IMR-90 (cell line): ENCODE measurements at regions not wholly inside any gene's neighbourhood (a gene's known extent, or its start where the extent isn't known, plus 50 kb on each side); places are given as distances from the start of the nearest gene placed in this dataset.

ENCODE experiments used
- ATAC-seq: fragments of 200-7000 bp; cut with Tn5 transposase; 2 replicates; pipeline ENCODE4 v1.9.1; 2020; ENCODE audit warnings: low read depth, mild to moderate bottlenecking, moderate library complexity
- BruUV-seq: library from RNA; stranded (reverse); fragments of 400-500 nt; replicated peaks from 2 replicates; lab custom pipeline; 2021; lab: Mats Ljungman, UMichigan
- CTCF ChIA-PET: fragments of 300-600 bp; formaldehyde crosslinking; extraction: SDS; loops from one replicate; lab custom pipeline; 2021; ENCODE audit warnings: antibody characterized with exemption; lab: Yijun Ruan, JAX
- POLR2A ChIA-PET: fragments of 300-600 bp; sonication (Branson Sonifier 250); formaldehyde crosslinking; loops from one replicate; lab custom pipeline; 2022; ENCODE audit warnings: antibody characterized with exemption; ENCODE audit not compliant: unreplicated experiment; lab: Charles Lee
- DNase-seq: peaks from one replicate; pipeline ENCODE4 v3.0.0; 2013
- H2AFZ ChIP-seq: replicated peaks from 2 replicates; pipeline ENCODE3; 2013; ENCODE audit warnings: low read length, mild to moderate bottlenecking; ENCODE audit not compliant: poor library complexity
- H2AK5ac ChIP-seq: 2 replicates; pipeline ENCODE4 v1.6.1; 2013; ENCODE audit warnings: low read depth, low read length, inconsistent platforms
- H2AK9ac ChIP-seq: replicated peaks from 2 replicates; pipeline ENCODE3; 2013; ENCODE audit warnings: mild to moderate bottlenecking, low read depth, low read length, moderate library complexity; ENCODE audit not compliant: poor library complexity
- H2BK120ac ChIP-seq: 2 replicates; pipeline ENCODE4 v1.6.1; 2013; ENCODE audit warnings: low read depth, low read length, inconsistent platforms
- H2BK15ac ChIP-seq: 3 replicates; pipeline ENCODE4 v1.6.1; 2013; ENCODE audit warnings: low read depth, low read length, inconsistent platforms
- H2BK20ac ChIP-seq: 2 replicates; pipeline ENCODE4 v1.6.1; 2013; ENCODE audit warnings: low read depth, mild to moderate bottlenecking, inconsistent platforms, low read length, moderate library complexity
- H2BK5ac ChIP-seq: 2 replicates; pipeline ENCODE4 v1.6.1; 2013; ENCODE audit warnings: mild to moderate bottlenecking, low read depth, low read length, inconsistent platforms; ENCODE audit not compliant: poor library complexity, severe bottlenecking
- H3K14ac ChIP-seq: replicated peaks from 2 replicates; pipeline ENCODE4 v1.6.1; 2013; ENCODE audit warnings: low read depth, low read length, inconsistent platforms
- H3K18ac ChIP-seq: 2 replicates; pipeline ENCODE4 v1.6.1; 2013; ENCODE audit warnings: low read depth, low read length, control low read depth
- H3K23ac ChIP-seq: 2 replicates; pipeline ENCODE4 v1.6.1; 2013; ENCODE audit warnings: low read depth, low read length, inconsistent platforms
- H3K27ac ChIP-seq: 2 replicates; pipeline ENCODE4 v1.5.1; 2013; ENCODE audit warnings: mild to moderate bottlenecking, control low read depth, low read length; ENCODE audit not compliant: insufficient read depth
- H3K27me3 ChIP-seq: 2 replicates; pipeline ENCODE4 v1.6.1; 2013; ENCODE audit warnings: low read length; ENCODE audit not compliant: control insufficient read depth, insufficient read depth
- H3K36me3 ChIP-seq: 2 replicates; pipeline ENCODE4 v1.6.1; 2013; ENCODE audit warnings: low read length, mixed read lengths; ENCODE audit not compliant: control insufficient read depth, insufficient read depth
- H3K4ac ChIP-seq: 2 replicates; pipeline ENCODE4 v1.6.1; 2013; ENCODE audit warnings: low read depth, low read length, inconsistent platforms
- H3K4me1 ChIP-seq: 2 replicates; pipeline ENCODE4 v1.6.1; 2013; ENCODE audit warnings: low read length, mixed read lengths; ENCODE audit not compliant: control insufficient read depth, insufficient read depth
- H3K4me2 ChIP-seq: 2 replicates; pipeline ENCODE4 v1.6.1; 2013; ENCODE audit warnings: low read depth, mild to moderate bottlenecking, control low read depth, low read length, moderate library complexity
- H3K4me3 ChIP-seq: 2 replicates; pipeline ENCODE4 v1.5.1; 2013; ENCODE audit warnings: low read depth, mild to moderate bottlenecking, control low read depth, low read length, moderate library complexity; ENCODE audit not compliant: insufficient read depth
- H3K56ac ChIP-seq: 2 replicates; pipeline ENCODE4 v1.6.1; 2013; ENCODE audit warnings: low read length, inconsistent platforms; ENCODE audit not compliant: insufficient read depth; ENCODE audit errors: extremely low read depth
- H3K79me1 ChIP-seq, 2 experiments: 2 replicates each; pipeline ENCODE4 v1.6.1; 2013; ENCODE audit warnings: low read length in 2 of 2, inconsistent platforms in 1 of 2, low read depth in 1 of 2
- H3K9ac ChIP-seq: 2 replicates; pipeline ENCODE4 v1.6.1; 2013; ENCODE audit warnings: low read depth, low read length, control low read depth
- H3K9me1 ChIP-seq: 2 replicates; pipeline ENCODE4 v1.6.1; 2013; ENCODE audit warnings: low read length, inconsistent platforms; ENCODE audit not compliant: insufficient read depth
- H3K9me3 ChIP-seq: 2 replicates; pipeline ENCODE4 v1.6.1; 2013; ENCODE audit warnings: low read length; ENCODE audit not compliant: control insufficient read depth, insufficient read depth
- H4K20me1 ChIP-seq: 2 replicates; pipeline ENCODE4 v1.6.1; 2013; ENCODE audit warnings: low read length, inconsistent platforms; ENCODE audit not compliant: insufficient read depth
- H4K5ac ChIP-seq: 2 replicates; pipeline ENCODE4 v1.6.1; 2013; ENCODE audit warnings: mild to moderate bottlenecking, low read depth, low read length, control low read depth
- H4K8ac ChIP-seq, 2 experiments: 2 replicates each; pipeline ENCODE4 v1.6.1; 2013; ENCODE audit warnings: low read depth in 2 of 2, low read length in 2 of 2, control low read depth in 1 of 2, inconsistent platforms in 1 of 2
- H4K91ac ChIP-seq: 2 replicates; pipeline ENCODE4 v1.6.1; 2013; ENCODE audit warnings: low read depth, low read length, inconsistent platforms; ENCODE audit not compliant: insufficient read depth
- BHLHE40 ChIP-seq: fragments of 150-350 bp; IDR thresholded peaks from 2 replicates; pipeline ENCODE4 v1.6.1; 2016; ENCODE audit warnings: mild to moderate bottlenecking, low read depth, low read length
- CEBPB ChIP-seq: IDR thresholded peaks from 2 replicates; pipeline ENCODE4 v1.6.1; 2012; ENCODE audit warnings: low read depth, low read length, improper control_type of control experiment
- CHD1 ChIP-seq: IDR thresholded peaks from 2 replicates; pipeline ENCODE4 v1.6.1; 2012; ENCODE audit warnings: low read depth, low read length, improper control_type of control experiment
- FOS ChIP-seq: fragments of 150-350 bp; IDR thresholded peaks from 2 replicates; pipeline ENCODE4 v1.6.1; 2016; ENCODE audit warnings: low read depth, low read length
- MAZ ChIP-seq: IDR thresholded peaks from 2 replicates; pipeline ENCODE4 v1.6.1; 2012; ENCODE audit warnings: low read depth, mild to moderate bottlenecking, low read length, improper control_type of control experiment, moderate library complexity, borderline replicate concordance
- NFE2L2 ChIP-seq: fragments of 150-350 bp; IDR thresholded peaks from 2 replicates; pipeline ENCODE4 v1.6.1; 2016; ENCODE audit warnings: low read depth, mild to moderate bottlenecking, low read length
- POLR2A ChIP-seq: IDR thresholded peaks from 2 replicates; pipeline ENCODE4 v1.6.1; 2012; ENCODE audit warnings: mild to moderate bottlenecking, low read depth, low read length
- RFX5 ChIP-seq: IDR thresholded peaks from 2 replicates; pipeline ENCODE4 v1.8.0; 2012; ENCODE audit warnings: low read depth, mild to moderate bottlenecking, low read length, moderate library complexity
- USF2 ChIP-seq: fragments of 150-350 bp; IDR thresholded peaks from 2 replicates; pipeline ENCODE4 v1.6.1; 2017; ENCODE audit warnings: mild to moderate bottlenecking, antibody characterized with exemption, low read length, low read depth
- WGBS, 2 experiments: methylation state at CpG; one replicate each; pipeline versions ENCODE4 v1.1.5 to v1.1.7; 2013; ENCODE audit warnings: missing lambda C conversion rate in 2 of 2; ENCODE audit not compliant: insufficient read length in 1 of 2; ENCODE audit errors: extremely low coverage in 2 of 2; 5-methylcytosine and 5-hydroxymethylcytosine counted together
- dilution Hi-C: fragments of 300-500 bp; cut with HindIII; formaldehyde crosslinking; loops from one replicate; pipeline ENCODE4 v1.14.3; 2018; ENCODE audit warnings: low sequenced_read_pairs; ENCODE audit not compliant: unreplicated experiment
- in situ Hi-C: fragments of 300-500 bp; cut with MboI; formaldehyde crosslinking; loops from 3 replicates; pipeline ENCODE4 v1.14.3; 2019; ENCODE audit warnings: low sequenced_read_pairs, inconsistent platforms, mixed read lengths
- intact Hi-C: fragments of 100-400 bp; cut with micrococcal nuclease; formaldehyde crosslinking; loops from 2 replicates; pipeline ENCODE4 v1.10.0; 2022

DNA sequence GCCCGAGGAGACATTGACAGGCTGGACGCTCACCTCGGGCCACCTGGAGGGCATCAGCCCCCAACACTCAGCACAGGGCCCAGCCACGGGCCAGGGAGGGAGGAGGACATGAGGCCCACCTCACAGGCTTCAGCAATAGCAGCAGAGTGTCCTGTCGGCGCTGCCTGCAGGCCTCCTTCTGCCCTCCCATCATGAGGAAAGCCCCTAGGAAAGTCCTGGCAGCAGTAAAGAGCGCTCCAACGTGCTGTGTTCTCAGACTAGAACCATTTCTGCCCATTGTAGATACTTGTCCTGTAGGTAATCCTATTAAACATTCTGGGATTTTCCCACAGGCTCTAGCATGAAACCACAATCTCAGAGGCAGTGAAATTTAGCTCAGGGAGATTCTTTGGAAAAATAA is 62.0 kb upstream of the GALNT2 start:
- Histone ChIP-seq H3K27me3 (peaks cover 9% of the 10 kb centered on the region; the same call in 1 of the 2 replicates), H3K4me1 (no peaks in the 10 kb centered on the region), H3K56ac (no peak overlapping the region), H2BK20ac (no peak overlapping the region), H4K8ac (no peak overlapping the region), H3K79me1 (no peaks in the 10 kb centered on the region), H3K4me3 (no peak overlapping the region), H3K9me3 (no peaks in the 10 kb centered on the region), H4K5ac (no peak overlapping the region), H3K4me2 (no peak overlapping the region), H3K23ac (no peak overlapping the region), H3K4ac (no peak overlapping the region), H2AFZ (no peak overlapping the region), H3K9me1 (no peaks in the 10 kb centered on the region), H2AK9ac (no peak overlapping the region), H3K9ac (no peak overlapping the region), H2BK15ac (no peak overlapping the region), H4K20me1 (no peaks in the 10 kb centered on the region), H3K27ac (no peak overlapping the region), H3K18ac (no peak overlapping the region), H2BK120ac (no peak overlapping the region), H3K14ac (no peak overlapping the region), H2BK5ac (no peak overlapping the region), H3K36me3 (no peaks in the 10 kb centered on the region), H2AK5ac (no peak overlapping the region), H4K91ac (no peak overlapping the region)
- ChIA-PET POLR2A (no interaction called here), CTCF (no interaction called here)
- TF ChIP-seq CHD1 (no peak), CEBPB (no peak), NFE2L2 (no peak), POLR2A (no peak), USF2 (no peak), FOS (no peak), BHLHE40 (no peak), RFX5 (no peak), MAZ (no peak)
- in situ Hi-C loops, result no loop called here
- ATAC-seq (no peak), DNase-seq (no peak)
- dilution Hi-C loops, result no loop called here
- no TSS peak for BruUV-seq
- WGBS, 2 experiments, result no CpG with 5 or more reads among the region's 8 CpGs
- intact Hi-C loops, result no loop called here
